NCI-H748 (cell line): ENCODE measurements at regions not wholly inside any gene's neighbourhood (a gene's known extent, or its start where the extent isn't known, plus 50 kb on each side); places are given as distances from the start of the nearest gene placed in this dataset.

ENCODE experiments used
- DNase-seq: peaks from one replicate; lab custom pipeline; 2025; ENCODE audit not compliant: unreplicated experiment; lab: John Stamatoyannopoulos, UW

DNA sequence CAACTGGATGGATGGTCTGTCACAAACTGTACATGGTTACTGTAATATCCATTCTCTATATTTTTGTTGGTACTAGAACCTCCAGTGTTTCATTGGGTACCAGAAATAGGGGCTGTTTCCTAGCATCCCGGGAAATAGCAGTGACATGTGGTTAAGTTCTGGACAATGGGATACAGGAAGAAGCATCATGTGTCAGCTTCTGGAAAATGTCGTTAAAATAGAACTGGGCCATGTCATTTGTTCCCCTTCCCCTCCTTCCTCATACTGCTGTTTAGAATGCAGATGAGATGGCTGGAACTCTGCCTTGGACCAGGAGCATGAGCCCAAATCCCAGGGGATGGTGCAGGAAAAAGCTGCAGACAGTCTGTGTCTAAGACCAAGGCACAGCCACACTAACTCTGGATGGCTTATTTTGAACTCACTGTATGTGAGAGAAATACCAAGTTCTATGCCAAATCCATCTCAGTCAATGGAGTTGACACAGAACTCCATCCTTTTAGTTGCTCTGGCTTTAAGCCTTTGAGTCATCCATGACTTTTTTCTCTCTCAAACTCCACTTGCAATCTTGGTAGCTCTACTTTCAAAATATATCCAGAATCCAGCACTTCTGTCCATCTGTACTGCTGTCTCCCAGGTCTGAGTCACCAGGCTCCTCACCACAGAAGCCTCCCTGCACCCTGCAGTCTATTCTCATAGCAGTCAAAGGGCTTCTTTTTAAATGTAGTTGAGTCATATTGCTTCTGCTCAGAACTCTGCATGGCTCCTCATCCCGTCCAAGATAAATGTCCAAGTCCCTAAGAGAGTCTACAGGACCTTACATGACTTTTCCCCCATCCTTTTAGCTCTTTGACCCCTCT lies 184.2 kb downstream of the NSG2 start:
- no peak for DNase-seq

DNA sequence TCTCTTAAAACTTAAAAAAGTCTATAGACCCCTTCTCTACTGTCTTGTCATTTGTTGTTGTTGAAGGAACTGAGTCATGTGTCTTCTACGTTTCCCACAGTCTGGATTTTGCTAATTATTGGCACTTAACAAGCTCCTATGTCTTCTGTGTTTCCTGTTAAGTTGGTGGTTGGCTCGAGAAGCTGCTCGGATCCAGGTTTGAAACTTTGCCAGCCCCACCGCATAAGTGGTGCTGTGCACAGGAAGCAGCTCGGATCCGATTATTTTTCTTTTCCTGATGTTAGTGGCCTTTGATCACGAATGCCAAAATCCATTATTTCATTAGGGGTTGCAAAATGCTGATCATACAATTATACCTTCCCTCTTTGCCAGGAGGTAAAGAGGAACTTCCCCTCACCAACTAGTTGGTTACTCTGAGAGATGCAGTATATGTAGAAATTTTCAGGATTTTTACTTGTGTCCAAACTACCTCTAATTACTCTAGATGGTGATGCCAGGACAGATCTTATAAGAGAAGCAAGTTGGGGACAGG lies 186.5 kb downstream of the NSG2 start:
- DNase-seq: no peak

DNA sequence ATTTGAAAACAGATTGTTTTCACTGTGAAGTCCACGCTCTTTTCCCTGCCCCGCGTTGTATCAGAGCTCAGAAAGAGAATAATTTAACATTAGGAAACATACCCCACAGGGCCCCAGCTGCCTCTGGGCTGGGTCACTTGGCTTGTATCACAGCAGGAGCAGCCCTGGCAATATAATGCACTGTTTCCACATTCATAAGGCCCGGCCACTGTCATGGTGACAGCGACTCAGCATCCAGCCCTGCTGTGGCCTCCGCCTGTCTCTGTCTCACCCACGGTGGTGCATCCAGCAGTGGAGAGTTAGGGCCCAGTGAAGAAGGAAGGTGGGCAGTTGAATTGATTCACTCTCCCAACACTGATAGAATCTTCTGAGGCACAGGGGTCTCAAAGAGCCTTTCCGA lies 188.9 kb downstream of the NSG2 start:
- DNase-seq: no peak

DNA sequence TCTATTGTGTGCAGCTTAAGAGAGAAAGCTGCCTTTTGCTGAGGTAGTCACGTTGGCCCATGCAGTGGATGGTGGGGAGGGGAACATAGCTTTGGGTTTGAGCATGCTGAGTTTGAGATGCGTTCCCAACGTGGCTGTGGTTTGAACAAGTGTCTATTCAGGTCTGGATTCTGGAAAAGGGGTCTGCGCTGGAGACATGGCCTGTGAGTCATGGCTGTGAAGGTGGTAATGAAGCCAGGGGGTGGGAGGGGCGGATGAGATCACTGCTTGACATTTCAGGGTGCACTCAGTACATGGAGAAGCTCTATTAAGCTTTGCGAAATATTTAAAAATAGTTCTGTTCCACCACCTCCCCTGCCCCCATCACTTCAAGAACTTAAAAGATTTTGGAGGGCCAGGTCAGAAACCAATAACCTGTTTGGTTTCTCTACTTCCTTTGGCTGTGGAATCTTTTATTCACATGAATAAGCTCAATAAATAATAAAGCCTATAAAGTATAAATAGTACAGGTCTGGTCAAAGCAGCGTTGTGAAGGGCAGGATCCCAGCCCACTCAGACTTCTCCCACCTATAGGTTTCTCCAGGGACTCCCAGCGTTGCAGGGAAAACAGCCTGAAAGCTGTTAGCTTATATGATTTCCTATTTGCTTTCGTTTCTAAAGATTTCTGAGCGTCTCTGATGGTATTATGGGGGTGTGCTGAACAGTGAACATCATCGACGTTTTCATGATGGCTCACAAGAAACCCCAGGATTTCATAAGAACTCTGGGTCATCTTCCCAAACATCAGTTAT lies 189.9 kb downstream of the NSG2 start:
- no peak for DNase-seq

- no peak for DNase-seq
These were observed 190.6 kb downstream of the NSG2 start for GRCh38 chr5:174236070-174236469.

GRCh38 chr5:174239718-174240117 lies 194.2 kb downstream of the NSG2 start:
- DNase-seq: no peak

- no peak for DNase-seq
These were observed 197.1 kb downstream of the NSG2 start for GRCh38 chr5:174242573-174242972.

DNA sequence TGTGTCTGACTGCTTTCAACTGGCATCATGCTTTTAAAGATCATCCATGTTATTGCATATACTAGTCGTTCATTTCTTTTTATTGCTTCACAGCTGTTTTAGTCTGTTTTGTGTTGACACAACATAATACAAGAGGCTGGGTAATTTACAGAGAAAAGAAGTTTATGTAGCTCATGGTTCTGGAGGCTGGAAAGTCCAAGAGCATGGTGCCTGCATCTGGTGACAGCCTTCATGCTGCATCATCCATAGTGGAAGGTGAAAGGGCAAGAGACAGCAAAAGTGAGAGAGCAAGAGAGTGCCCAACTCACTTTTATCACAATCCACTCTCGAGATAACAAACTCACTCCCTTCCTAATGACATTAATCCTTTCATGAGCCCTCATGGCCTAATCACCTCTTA lies 198.4 kb downstream of the NSG2 start:
- no peak for DNase-seq

- DNase-seq: peak; percentile 53
These were observed 200.1 kb downstream of the NSG2 start for GRCh38 chr5:174245516-174246075.

DNA sequence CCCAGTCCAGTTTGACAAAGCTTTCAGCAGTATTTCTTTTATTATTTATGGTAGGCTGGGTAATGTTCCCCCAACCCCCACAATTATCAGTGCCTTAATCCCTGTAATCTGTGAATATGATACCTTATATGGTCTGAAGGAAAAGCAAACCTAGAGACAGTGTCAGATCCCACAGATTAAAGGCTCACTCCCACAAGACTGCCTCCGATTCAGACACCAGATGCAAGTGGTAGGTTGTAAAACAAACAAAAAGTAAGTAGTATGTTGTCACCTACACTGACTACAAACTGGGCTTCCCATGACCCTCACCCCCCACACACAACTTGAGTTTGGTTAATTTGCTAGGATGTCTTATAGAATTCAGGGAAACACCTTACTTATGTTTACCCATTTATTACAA lies 201.2 kb downstream of the NSG2 start:
- DNase-seq: no peak

DNA sequence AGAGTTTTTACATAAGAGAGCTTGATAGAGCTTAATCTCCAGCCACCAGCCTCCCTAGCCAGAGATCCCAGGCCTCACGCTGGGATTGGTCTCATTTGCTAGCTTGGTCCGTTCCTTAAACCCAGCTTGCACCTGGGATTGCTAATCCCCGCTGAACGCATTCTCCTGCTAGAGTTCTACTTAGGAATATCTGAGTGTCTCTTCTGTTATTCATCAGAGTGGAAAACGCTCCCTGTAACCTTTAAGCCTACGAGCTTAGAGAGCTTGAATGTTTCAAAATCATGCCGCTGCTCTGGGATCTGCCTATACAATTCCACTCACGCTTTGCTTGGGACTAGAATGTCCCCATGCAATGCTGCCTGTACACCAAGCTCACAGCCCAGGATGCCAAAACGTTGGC lies 201.8 kb downstream of the NSG2 start:
- DNase-seq: no peak

DNA sequence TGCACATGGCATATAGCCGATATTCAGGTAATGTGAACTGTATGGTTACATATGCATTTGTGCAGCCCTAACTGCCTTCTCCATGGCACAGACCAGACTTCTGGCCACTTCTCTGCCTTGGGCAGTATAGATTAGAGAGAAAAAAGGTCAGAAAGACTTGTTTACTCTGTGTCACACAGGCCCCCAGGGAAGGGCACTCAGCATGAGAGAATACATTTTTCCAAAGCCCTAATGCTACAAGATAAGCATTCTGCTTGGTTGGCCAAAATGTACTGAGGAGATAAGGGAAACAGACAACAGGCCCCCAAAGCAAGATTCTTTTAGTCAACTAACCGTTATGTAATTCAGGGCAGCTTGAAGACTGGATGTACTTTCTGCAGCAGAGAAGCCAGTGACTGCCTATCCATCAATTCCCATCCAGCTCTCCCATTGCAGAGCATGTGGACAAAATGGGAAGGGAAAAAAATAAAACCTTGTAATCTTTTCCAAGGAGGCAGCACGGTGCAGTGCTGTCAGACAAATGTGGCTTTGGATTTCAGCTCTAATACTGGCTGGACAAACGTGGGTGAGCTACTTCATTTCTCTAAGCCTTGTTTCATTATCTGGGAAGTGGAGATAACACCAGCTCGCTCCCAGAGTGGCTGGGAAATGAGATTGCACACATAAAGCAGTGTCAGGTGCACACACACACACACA lies 205.9 kb downstream of the NSG2 start:
- no peak for DNase-seq

GRCh38 chr5:174252121-174252520 lies 206.6 kb downstream of the NSG2 start:
- no peak for DNase-seq

- no peak for DNase-seq
These were observed 214.4 kb downstream of the NSG2 start for GRCh38 chr5:174259696-174260420.

GRCh38 chr5:174271316-174271715 lies 225.8 kb downstream of the NSG2 start:
- peak; percentile 85 for DNase-seq

DNA sequence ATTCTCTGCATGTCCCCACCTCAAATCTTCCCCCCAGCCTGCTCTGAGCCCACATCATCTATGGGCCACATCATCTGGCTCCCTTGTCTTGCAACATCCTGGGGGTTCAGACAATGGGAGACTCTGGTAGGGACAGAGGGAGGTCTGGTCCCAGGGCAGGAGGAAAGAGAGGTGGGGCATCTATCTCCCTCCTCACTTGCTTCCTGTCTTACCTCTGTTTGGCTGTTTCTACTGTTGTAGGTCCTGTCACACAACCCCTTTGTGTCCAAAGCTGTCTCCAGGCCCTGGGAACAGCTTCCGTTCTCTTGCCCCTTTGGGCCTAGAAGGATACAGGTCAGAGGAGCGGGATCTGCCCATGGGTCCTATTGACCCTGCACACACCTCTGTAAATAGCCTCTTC lies 227.2 kb downstream of the NSG2 start:
- no peak for DNase-seq

- DNase-seq: no peak
These were observed 227.8 kb downstream of the NSG2 start for GRCh38 chr5:174273325-174273724.

DNA sequence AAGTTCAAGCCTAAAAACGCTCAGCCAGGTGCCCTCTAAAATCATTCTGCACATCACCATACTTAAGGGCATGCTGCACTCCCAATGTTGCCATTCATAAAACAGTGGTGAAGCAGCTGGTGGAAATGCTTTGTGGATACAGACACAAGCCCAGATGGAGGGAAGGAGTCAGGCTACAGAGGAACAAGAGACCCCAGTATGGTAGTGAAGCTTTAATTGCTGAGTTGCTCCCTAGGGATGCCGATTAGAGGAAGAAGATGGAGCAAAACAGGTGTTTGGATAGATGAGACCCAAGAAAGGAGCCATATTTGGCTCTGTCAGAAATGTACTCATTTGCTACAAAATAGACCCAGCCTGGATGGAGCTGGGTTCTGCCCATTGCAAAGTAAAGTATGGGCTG lies 230.5 kb downstream of the NSG2 start:
- no peak for DNase-seq

GRCh38 chr5:174281089-174281760 lies 235.7 kb downstream of the NSG2 start:
- DNase-seq: no peak

DNA sequence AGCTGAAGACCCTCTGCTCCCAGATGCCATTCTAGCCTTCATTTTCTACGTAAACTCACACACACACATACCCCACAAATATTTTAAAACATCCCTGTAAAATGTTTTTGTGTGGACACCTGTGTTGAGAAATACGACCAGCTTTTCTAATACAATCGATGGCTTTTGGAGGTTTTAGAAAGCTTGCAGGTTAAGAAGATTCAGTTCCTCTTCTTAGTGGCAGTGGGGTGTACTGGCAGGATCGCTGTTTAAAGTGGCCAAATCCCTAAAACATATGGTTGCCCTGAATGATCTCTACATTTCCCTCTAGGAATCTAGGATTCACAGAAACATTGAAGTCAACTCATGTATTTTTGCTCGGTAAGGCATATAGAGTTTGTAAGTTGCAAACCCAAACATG lies 236.3 kb downstream of the NSG2 start:
- DNase-seq: no peak
